HG02759 (cell line): ENCODE measurements at regions not wholly inside any gene's neighbourhood (a gene's known extent, or its start where the extent isn't known, plus 50 kb on each side); places are given as distances from the start of the nearest gene placed in this dataset.

Source experiments
- ATAC-seq: cut with Tn5 transposase; IDR thresholded peaks from one replicate; pipeline ENCODE4 v1.9.1; 2021; ENCODE audit warnings: mild to moderate bottlenecking, moderate library complexity; ENCODE audit not compliant: unreplicated experiment

DNA sequence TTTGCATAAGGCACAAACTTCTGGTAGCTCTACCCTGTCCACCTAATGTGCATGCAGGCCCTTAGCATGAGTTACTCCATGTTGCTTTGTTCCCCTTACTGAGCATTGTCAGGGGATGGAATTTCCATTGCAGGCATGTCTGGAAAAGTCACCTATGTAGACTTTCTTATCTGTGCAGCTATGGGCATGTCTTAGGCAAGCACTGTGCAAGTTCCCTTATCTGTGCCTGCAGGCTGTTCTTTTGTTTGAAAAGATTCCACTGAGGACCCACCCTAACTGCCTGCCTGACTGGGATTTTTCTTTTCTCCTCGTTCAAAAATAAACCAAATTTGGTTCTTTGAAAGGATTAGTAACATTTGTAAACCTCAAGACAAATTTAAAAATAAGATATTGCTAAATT, 587.0 kb downstream of the CDH18 start:
- no peak for ATAC-seq

DNA sequence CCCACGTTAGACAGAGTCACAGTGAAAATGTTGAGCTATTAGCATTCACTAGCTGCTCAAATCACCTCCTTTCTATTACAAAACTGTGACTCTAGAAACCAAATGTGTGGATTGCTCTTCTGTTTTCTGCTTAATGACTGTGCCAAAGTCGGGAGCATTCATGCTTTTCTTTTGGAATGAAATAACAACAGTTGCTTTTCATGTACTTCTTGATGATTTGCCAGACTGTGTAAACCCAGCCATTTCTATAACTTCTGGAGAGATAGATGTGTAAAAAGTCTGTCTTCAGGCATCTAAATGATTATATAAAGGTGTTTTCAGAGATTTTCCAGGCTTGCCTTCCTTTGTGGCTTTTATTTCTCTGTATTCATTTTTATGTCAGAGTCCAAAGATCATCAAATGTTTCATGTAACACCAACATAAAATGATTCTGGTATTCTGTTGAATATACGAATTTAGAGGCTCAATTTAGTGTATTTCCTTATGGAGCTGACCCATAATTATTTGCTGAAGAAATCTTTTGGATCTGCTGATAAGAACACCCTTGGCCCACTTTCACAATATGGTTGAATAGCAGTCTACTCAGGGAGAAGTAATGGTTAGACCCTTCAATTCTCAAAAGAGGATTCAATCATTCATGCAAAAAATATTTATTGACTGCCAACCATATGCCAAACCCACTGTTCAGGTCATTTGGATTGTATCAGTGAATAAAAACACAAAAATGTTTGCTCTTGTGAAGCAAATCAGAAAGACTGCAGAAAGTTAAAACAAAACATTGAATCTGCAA, 581.2 kb downstream of the CDH18 start:
- no peak for ATAC-seq

DNA sequence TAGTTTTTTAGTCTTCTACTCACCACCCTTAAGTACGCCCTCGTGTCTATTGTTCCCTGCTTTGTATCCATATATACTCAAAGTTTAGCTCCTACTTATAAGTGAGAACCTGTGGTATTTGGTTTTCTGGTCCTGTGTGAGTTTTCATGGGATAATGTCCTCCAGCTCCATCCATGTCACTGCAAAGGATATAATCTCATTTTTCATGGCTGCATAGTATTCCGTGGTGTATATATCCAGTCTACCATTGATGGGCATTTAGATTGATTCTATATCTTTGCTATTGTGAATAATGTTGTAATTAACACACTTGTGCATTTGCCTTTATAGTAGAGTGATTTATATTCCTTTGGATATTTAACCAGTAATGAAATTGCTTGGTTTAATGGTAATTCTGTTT, 579.9 kb downstream of the CDH18 start:
- no peak for ATAC-seq

DNA sequence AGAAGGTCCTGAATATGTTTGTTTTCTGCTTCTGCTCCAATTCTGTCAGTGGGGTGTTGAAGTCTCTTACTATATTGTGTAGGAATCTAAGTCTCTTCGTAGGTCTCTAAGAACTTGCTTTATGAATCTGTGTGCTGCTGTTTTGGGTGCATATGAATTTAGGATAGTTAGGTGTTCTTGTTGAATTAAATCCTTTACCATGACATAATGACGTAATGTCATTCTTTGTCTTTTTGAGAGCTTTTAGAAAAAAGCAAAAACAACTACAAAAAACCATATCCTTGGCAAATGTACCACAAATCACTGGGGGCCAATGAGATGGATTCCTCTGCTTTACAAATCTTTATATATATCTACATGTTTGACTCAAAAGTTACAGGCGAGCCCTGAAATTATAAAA, 576.1 kb downstream of the CDH18 start:
- no peak for ATAC-seq
